OCI-LY7 (cell line): ENCODE measurements at regions not wholly inside any gene's neighbourhood (a gene's known extent, or its start where the extent isn't known, plus 50 kb on each side); places are given as distances from the start of the nearest gene placed in this dataset.

Experiments used
- BruUV-seq: library from RNA; stranded (reverse); fragments of 400-500 nt; replicated peaks from 2 replicates; lab custom pipeline; 2021; lab: Mats Ljungman, UMichigan
- CTCF ChIA-PET: fragments of 300-600 bp; sonication (Branson Sonifier 250); formaldehyde crosslinking; loops from one replicate; lab custom pipeline; 2022; ENCODE audit warnings: antibody characterized with exemption; ENCODE audit not compliant: unreplicated experiment; lab: Charles Lee
- POLR2A ChIA-PET: fragments of 300-600 bp; sonication (Branson Sonifier 250); formaldehyde crosslinking; loops from one replicate; lab custom pipeline; 2022; ENCODE audit warnings: antibody characterized with exemption; lab: Charles Lee
- DNase-seq: peaks from one replicate; pipeline ENCODE4 v3.0.0-alpha.2; 2015; ENCODE audit warnings: low spot score
- H2AFZ ChIP-seq: fragments of 200-600 bp; sonication (generic), shearing (Covaris generic); 2 replicates; pipeline ENCODE4 v1.6.1; 2014; ENCODE audit warnings: mild to moderate bottlenecking, antibody characterized with exemption, low read length, moderate library complexity
- H3K27ac ChIP-seq: fragments of 200-600 bp; sonication (generic); 2 replicates; pipeline ENCODE4 v1.5.1; 2014; ENCODE audit warnings: mixed run types, low read depth, mild to moderate bottlenecking, moderate library complexity, low read length, inconsistent platforms; ENCODE audit not compliant: poor library complexity, severe bottlenecking
- H3K36me3 ChIP-seq: fragments of 200-600 bp; sonication (generic); 2 replicates; pipeline ENCODE4 v1.6.1; 2014; ENCODE audit warnings: mild to moderate bottlenecking, antibody characterized with exemption, low read length, moderate library complexity, mixed read lengths; ENCODE audit not compliant: insufficient read depth
- H3K4me1 ChIP-seq: fragments of 200-600 bp; sonication (generic); 2 replicates; pipeline ENCODE4 v1.5.1; 2014; ENCODE audit warnings: mild to moderate bottlenecking, low read length; ENCODE audit not compliant: insufficient read depth, poor library complexity, severe bottlenecking
- H3K4me2 ChIP-seq: fragments of 200-600 bp; sonication (generic); 2 replicates; pipeline ENCODE4 v1.6.1; 2014; ENCODE audit warnings: mild to moderate bottlenecking, low read length
- H3K4me3 ChIP-seq: fragments of 200-600 bp; sonication (generic); 2 replicates; pipeline ENCODE4 v1.5.1; 2014; ENCODE audit warnings: mild to moderate bottlenecking, low read depth, low read length; ENCODE audit not compliant: poor library complexity, severe bottlenecking
- H3K79me2 ChIP-seq: fragments of 200-600 bp; sonication (generic); 2 replicates; pipeline ENCODE4 v1.6.1; 2016; ENCODE audit warnings: low read depth, mild to moderate bottlenecking, low read length, moderate library complexity, mixed read lengths; ENCODE audit not compliant: insufficient read depth
- H3K9me2 ChIP-seq: fragments of 200-600 bp; sonication (generic); 2 replicates; pipeline ENCODE4 v1.6.1; 2016; ENCODE audit warnings: mild to moderate bottlenecking, low read length, mixed read lengths; ENCODE audit not compliant: insufficient read depth
- H3K9me3 ChIP-seq: fragments of 200-600 bp; sonication (generic); 2 replicates; pipeline ENCODE4 v1.6.1; 2014; ENCODE audit warnings: mild to moderate bottlenecking, mixed run types, low read length, mixed read lengths
- H4K20me1 ChIP-seq: fragments of 200-600 bp; sonication (generic); 2 replicates; pipeline ENCODE4 v1.6.1; 2014; ENCODE audit warnings: mild to moderate bottlenecking, antibody characterized with exemption, low read length, moderate library complexity, mixed read lengths; ENCODE audit not compliant: insufficient read depth
- CTCF ChIP-seq: fragments of 200-600 bp; sonication (generic); conservative IDR thresholded peaks from 2 replicates; pipeline ENCODE4 v1.5.1; 2014; ENCODE audit warnings: mild to moderate bottlenecking, antibody characterized with exemption, low read length, moderate library complexity, mixed read lengths
- EZH2phosphoT487 ChIP-seq: fragments of 200-600 bp; sonication (generic); IDR thresholded peaks from 2 replicates; pipeline ENCODE4 v1.6.1; 2018; ENCODE audit warnings: low read depth, borderline replicate concordance, mild to moderate bottlenecking, mixed run types, antibody characterized with exemption, low read length, moderate library complexity, mixed read lengths
- intact Hi-C: fragments of 100-400 bp; cut with micrococcal nuclease; formaldehyde crosslinking; loops from one replicate; pipeline ENCODE4 v1.10.0; 2022; ENCODE audit not compliant: unreplicated experiment

- intact Hi-C loops: no loop called here
- ChIA-PET CTCF (no interaction called here), POLR2A (interaction anchor here (0.6 kb wide), 1 partner anchor 253 kb away, joined by 3 read pairs; no protein-coding TSS in a partner anchor)
- no peak overlapping the region for H3K4me3 ChIP-seq
- BruUV-seq: no TSS peak
- no peak overlapping the region for H2AFZ ChIP-seq
- TF ChIP-seq CTCF: no peak
- TF ChIP-seq EZH2phosphoT487: no peak
- H4K20me1 ChIP-seq: no peaks in the 10 kb centered on the region
- H3K4me1 ChIP-seq: no peaks in the 10 kb centered on the region
- no peak overlapping the region for H3K27ac ChIP-seq
- H3K9me3 ChIP-seq: no peaks in the 10 kb centered on the region
- DNase-seq: no peak
- H3K36me3 ChIP-seq: no peaks in the 10 kb centered on the region
- no peaks in the 10 kb centered on the region for H3K79me2 ChIP-seq
- no peaks in the 10 kb centered on the region for H3K9me2 ChIP-seq
- no peak overlapping the region for H3K4me2 ChIP-seq
Observed at GRCh38 chr16:54605536-54606066, 319.0 kb upstream of the IRX3 start.

GRCh38 chr16:54602666-54603065, 316.1 kb upstream of the IRX3 start:
- Histone ChIP-seq H3K27ac (no peak overlapping the region), H3K4me1 (no peaks in the 10 kb centered on the region), H3K4me3 (no peak overlapping the region), H3K4me2 (no peak overlapping the region), H3K9me3 (no peaks in the 10 kb centered on the region), H3K36me3 (no peaks in the 10 kb centered on the region), H4K20me1 (no peaks in the 10 kb centered on the region), H3K9me2 (no peaks in the 10 kb centered on the region), H3K79me2 (no peaks in the 10 kb centered on the region), H2AFZ (no peak overlapping the region)
- TF ChIP-seq CTCF (no peak), EZH2phosphoT487 (no peak)
- ChIA-PET POLR2A (interaction anchor here (1.1 kb wide), 1 partner anchor 13 kb away, joined by 3 read pairs; no protein-coding TSS in a partner anchor), CTCF (no interaction called here)
- intact Hi-C loops: no loop called here
- BruUV-seq: no TSS peak
- no peak for DNase-seq

- Histone ChIP-seq H3K27ac (no peak overlapping the region), H3K36me3 (no peaks in the 10 kb centered on the region), H3K4me3 (no peak overlapping the region), H4K20me1 (no peaks in the 10 kb centered on the region), H2AFZ (no peak overlapping the region), H3K9me2 (no peaks in the 10 kb centered on the region), H3K4me2 (no peak overlapping the region), H3K79me2 (no peaks in the 10 kb centered on the region), H3K9me3 (no peaks in the 10 kb centered on the region), H3K4me1 (no peaks in the 10 kb centered on the region)
- no peak for DNase-seq
- TF ChIP-seq EZH2phosphoT487 (no peak), CTCF (no peak)
- ChIA-PET POLR2A (no interaction called here), CTCF (no interaction called here)
- intact Hi-C loops: no loop called here
- no TSS peak for BruUV-seq
Observed at GRCh38 chr16:54597222-54597621, 310.6 kb upstream of the IRX3 start.
